CD4-positive, alpha-beta T cell treated with Interleukin-15 for 4 hours (primary cell): ENCODE measurements at regions not wholly inside any gene's neighbourhood (a gene's known extent, or its start where the extent isn't known, plus 50 kb on each side); places are given as distances from the start of the nearest gene placed in this dataset.
"Not testable (repeated sequence)": the region's sequence is repeated elsewhere in the genome, so short reads cannot be mapped to it uniquely, and the experiment has no call there.

ENCODE experiments used
- DNase-seq: peaks from one replicate; pipeline ENCODE4 v3.0.0-alpha.2; 2020; ENCODE audit warnings: low spot score

DNA sequence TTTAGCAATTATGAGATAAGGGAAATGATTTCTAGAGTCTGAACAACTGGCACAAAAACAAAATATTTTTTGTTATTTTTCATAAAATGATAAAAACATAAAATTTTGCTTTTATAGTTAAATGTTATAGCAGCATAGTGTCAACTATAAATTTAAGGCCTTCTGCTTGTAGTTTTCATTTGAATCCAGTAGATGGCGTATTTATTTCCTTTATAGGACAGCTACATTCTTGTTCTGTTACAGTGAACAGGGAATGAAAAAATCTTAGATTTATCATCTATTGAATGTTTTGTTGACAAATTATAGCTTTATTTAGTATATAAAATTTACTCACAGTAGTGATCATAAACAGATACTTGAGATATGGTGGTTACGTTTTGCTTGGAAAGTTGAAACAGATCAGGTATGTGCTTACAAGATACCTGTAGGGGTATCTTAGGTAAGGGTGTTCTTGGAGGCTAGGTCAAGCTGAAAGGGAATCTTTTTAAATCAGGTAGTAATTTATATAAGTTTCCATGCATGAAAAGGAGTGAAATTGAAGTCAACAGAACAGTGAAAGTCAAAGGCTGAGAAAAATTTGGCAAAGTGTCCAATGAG lies 239.3 kb upstream of the GRIN3A start:
- DNase-seq = peak; percentile 21

DNA sequence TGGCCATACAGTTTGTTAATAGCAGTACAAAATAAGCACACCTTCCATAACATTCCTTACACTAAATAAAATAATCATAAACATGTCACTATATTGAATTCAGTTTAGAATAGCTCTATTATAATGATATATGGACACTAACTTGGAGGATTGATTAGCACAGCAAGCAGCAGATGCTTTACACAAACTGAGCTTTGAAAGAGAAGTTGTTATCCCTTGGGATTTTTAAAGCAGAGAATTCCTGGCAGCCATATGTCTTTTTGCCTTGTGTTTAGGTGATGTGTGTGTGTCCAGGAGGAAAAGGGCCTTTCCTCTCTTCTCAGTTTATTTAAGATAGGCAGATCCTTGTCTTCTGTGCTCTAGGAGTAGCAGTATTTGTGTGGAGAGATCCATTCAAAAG lies 232.2 kb upstream of the GRIN3A start:
- DNase-seq = no peak

DNA sequence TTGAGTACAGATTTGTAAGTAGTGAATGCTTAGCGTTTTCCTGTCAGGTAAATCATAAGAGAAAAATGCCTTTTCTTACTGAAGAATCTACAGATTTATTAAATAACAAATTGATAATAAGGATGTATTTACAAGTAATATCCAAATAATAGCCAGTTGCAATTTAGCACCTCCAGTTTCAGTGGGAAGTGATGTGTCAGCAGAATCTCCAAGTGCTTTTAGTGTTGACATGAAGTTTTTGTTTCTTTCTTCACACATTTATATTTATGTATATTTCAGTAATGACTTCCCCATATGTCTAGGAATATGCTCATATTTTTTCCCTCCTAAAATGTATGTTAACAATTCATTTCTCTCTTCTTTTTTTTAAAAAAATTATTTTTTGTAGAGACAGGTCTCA lies 229.9 kb upstream of the GRIN3A start:
- DNase-seq = no peak

DNA sequence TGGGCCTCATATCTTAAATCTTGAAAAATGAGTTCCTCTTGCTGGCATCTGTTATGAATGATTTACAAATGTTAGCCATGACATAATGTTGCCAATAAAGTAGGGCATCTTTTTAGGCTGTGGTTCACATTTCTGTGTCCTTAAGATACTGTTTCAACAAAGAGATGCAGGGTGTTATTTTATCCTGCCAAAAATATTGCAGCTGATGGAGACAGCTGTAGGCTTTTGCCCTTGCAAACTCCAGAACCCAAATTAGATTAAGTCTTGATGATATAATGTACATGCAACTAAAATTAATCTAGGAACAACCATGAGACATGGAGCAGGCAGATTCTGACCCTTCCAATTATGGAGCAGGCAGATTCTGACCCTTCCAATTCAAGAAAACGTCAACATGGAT lies 228.2 kb upstream of the GRIN3A start:
- no peak for DNase-seq

DNA sequence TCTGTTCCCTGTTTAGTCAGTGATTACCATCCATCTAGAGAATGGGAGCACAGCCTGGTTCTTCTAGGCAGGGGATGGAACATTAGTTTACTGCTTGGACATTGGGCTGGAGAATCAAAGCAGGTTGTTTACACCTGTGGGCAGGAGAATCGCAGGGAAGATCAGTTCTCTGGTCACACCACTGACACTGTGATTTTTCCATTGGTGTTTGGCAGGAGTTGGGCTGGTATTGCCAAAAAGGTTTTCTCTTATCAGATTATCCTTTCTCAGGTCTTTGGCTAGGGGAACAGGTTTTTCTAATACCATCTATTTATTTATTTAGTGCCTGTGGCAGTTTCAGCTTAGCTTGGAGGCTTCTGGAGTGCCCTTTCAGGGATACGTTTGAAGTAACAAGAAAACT lies 219.3 kb upstream of the GRIN3A start:
- DNase-seq = no peak

DNA sequence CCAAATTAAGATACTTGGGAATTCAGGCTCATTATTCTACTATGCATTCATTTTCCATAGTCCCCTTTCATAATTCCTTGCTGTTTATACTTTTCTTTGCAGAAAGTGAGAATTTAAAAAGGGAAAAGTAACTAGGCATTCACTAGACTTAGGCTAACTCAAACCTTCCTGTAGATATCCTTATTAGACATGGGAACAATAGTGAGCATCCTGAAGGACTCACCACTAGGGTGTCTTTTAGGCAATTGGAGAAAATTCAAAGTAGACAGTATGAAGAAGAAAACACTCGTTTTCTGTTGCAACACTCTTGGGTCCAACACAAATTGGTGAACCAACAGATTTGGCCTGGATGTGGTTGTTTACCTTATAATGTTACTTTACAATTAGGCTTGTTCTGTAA lies 213.2 kb upstream of the GRIN3A start:
- no peak for DNase-seq

DNA sequence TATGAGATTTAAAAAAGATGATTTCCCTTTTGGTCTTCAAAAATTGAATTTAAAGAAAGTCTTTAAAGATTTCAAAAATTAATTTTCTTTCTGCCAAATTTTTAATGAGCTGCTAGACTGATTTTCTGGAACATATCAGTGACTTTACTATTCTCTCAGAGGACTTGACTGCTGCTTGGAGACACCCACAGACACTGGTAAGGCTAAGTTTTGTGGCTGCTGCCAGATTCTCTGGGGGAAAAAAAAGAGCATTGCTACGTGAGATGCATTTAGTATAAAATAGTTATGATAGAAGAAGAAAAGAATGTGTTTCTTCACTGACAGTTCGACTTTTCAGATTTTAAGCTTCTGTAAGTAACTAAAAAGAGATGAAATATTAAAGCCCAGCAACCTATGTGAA lies 193.3 kb upstream of the GRIN3A start:
- DNase-seq = no peak

DNA sequence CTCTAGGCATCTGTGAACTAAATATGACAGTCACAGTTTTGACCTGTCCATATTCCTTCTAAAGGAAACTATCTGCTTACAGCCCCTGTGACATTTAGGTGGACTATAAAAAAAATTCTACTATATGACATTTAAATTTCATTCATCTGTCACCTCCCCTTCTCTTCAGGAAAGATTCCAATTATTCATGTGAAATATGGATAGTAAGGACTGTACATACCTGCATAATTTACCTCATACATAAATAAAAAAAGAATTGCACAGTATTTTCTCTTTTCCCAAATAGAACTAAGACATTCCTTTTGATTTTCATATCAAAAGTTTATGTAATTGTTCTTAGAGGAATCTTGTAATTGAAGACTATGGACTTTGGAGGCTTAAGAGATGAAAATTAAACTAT lies 192.3 kb upstream of the GRIN3A start:
- DNase-seq = no peak

DNA sequence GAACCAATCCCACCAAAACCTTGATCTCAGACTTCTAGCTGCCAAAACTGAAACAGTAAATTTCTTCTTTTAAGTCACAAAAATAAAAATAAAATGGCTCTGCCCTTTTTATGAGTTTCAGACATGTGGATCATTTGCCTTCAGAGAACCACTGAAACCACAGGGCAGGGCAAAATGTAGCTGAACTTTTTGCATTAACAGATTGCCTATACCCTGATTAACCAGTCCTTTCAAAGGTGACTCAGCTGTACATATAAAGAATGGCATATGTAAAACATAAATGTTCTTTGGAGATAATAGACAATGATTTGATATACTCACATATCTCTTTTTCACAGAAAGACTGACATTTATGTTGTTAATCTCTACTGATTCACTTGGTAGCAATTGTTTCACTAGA lies 187.1 kb upstream of the GRIN3A start:
- no peak for DNase-seq

DNA sequence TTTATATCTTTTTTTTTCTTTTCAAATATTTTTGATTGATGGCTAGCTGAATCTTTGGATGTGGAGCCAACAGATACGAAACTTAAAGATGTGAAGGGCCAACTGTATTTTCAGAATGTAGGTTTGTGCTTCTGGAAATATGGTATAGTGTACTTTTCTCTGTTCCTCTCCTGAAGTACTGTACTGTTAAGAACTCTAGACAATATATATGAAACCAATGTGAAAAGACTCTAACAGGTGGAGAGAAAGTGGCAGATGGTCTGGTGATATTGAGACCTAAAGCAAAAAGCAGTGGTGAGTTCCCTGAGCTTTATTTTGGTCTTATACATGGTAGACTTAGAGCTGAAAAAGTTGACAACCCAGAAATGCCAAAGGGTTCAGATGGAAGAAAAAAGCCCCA lies 185.0 kb upstream of the GRIN3A start:
- DNase-seq = no peak

DNA sequence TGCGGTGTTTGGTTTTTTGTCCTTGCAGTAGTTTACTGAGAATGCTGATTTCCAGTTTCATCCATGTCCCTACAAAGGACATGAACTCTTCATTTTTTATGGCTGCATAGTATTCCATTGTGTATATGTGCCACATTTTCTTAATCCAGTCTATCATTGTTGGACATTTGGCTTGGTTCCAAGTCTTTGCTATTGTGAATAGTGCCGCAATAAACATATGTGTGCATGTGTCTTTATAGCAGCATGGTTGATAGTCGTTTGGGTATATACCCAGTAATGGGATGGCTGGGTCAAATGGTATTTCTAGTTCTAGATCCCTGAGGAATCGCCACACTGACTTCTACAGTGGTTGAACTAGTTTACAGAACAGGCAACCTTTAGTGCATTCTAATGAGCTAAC lies 178.5 kb upstream of the GRIN3A start:
- DNase-seq = not testable (repeated sequence)

DNA sequence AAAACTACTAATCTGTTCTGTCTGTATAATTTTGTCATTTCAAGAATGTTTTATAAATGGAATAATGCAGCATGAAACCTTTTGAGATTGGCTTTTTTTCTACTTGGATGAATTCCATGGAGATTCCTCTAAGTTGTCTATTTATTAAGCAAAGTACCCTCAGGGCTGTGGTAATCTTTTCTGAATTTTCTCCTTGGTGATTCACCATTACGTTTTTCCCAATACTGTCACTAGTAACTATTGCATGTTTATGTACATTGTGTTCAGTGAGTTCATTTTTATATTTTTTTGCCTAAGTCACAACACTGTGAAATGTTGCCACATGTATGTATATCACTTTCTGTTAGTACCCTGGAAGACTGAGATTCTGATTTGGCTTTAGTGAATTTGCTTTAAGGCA lies 177.0 kb upstream of the GRIN3A start:
- DNase-seq = no peak

DNA sequence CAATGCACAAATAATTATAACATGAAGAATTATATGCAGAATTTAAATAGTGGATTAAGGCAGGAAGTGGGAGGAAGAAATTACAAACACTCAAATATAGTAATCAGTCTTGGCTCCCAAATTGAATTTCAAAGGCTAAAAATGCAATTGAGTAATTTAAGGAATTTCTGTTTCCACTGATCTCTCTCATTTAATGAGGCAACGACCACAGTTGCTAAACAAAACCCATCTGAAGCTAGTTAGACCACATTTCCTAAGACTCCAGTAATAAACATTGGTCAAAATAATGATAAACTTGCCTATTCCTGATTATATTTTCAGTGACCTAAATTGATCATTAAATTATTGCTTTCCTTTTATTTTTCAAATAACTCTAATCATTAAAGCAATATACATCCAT lies 174.3 kb upstream of the GRIN3A start:
- DNase-seq = no peak

DNA sequence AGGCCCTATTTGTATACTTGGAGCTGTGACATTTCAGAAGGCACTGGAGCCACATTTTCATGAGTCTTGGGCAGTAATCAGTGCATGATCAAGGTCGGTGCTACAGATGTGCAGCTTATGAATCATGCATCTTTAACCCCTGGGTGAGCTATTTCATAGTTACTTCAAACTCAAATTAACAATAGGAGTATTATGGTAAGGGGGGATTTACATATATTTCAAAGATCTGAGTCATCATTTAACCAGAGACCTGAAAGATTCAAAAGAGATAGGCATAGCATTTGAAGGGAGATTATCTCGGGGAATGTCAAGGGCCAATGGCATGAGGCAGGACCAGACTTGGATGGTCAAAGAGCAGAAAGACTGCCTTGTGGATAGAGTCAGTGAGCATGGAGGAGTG lies 169.0 kb upstream of the GRIN3A start:
- DNase-seq = no peak

DNA sequence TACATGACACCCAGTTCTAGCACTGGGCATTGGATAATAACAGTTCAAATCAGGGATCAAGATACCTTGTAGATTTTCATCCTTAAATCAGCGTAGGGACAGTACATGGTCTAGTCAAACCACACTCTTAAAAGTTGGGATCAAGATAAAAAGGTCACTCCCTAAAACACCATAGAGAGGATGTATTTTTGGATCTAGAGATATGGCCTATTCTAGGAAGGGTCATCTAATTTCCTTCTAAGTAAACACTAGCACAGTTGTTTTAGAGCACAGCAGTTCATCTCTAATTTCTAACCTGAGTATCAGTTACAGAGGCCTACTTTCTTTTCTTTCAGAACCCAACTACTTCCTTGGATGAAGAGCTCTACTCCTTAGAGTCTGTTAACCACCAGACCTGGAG lies 166.4 kb upstream of the GRIN3A start:
- DNase-seq = no peak

DNA sequence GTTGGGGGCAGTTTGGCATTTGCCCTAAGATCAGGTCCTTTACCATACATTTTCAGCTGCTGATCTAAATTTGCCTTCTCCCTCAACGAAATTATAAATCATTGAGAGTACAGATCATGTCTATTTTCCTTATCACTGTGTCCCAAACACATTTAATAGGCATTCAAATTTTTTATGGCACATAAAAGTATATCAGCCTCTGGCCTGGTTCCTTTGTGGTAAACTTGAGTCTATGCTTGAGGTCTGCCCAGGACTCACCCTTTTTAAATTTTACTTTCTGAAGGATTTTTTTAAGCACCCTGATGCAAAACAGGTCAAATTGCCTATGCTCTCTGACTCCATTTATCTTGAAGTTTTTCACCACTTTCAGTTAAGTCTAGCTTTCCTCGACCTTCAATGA lies 163.6 kb upstream of the GRIN3A start:
- DNase-seq = no peak

DNA sequence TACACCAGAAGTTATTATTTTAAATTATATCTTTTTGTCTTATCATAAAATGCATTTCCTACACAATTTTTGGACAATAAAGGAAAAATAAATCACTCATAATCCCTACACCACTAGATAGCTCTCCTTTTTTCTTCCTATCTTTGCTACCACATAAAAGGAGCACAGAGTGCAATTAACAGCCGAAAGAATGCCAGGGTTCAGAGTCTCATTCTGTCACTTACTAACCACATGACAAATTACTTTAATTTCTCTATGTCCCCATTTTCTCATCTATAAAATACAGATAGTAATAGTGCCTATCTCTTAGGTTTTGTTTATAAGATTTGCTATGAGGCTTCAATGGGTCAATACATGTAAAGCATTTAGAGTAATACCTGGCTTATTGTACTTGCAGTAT lies 158.7 kb upstream of the GRIN3A start:
- no peak for DNase-seq

DNA sequence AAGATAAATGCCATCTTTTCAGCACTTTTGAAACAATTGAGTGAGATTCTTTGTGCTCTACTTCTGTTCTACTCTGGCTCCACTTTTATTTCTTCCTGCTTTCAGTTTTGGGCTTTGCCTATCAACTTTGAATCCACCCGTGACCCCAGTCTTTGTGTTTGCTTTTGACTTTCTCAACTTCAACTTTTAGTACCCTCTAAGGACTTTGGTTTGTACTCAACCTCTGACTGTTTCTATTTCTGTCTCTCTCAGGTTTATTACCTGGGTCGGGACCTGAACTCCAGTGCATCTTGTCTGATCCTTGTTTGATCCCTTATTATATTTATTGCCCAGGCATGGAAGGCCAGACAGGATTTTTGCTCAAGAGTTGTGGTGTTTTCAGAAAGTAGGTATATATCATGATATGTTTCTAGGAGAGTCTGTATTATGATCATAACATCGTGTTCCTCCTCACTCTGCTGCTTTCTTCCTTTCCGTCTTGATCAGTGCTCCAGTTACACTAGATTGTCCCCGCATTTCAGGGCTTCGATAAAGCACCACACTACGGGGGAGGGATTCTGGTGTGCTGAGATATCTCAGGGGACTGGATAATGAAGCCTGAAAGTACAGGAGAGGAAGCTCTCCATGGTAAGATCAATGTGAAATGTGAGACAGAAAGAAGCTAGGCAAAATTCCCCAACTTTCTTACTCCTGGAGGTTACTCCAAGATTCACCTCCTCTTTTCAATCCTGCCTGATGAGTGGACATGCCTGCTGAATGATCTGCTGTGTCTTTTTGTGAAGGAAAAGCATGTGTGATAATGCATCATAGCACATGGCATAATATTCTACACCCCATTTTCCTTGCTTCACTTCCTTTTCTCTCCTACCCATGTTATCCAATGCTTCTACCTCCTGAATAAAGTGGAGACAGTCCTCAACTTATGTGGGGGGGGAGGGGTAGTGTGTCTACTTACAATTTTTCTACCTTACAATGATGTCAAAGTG lies 155.5 kb upstream of the GRIN3A start:
- DNase-seq = no peak

DNA sequence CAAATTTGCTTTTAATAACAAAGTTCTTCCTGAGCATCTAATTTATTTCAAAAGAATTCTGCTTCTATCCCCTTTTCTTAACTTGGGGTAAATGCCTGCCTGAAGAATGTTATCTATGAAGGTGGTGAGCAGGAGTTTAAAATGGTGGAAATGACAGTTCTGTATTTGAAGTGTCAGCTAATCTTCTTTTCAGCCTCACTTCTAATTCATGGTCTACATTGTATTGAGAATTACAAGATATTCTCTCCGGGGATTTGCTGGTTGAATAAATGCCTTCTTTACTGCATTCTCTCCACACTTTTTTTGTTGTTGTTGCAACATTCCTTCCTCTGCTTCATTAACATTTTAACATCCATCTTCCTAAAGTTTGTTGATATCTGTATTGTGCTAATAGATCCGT lies 143.1 kb upstream of the GRIN3A start:
- no peak for DNase-seq

DNA sequence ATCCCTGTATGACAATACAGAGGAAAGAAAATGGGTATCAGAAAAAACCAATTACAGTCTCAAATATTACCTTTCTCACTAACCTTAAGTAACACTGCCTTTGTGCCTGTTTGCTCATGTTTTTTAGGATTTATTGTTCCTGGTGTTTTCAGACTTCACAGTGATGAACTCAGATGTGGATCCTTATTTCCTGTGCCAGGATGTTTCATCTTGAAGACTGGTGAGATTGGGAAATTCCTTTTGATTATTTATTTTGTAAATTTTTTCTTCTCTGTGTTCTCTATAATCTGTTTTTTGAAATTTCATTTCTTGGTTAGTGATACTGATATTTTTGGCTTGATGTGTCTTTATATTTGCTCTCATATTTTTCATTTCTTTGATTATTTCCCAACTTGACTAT lies 142.4 kb upstream of the GRIN3A start:
- DNase-seq = no peak

DNA sequence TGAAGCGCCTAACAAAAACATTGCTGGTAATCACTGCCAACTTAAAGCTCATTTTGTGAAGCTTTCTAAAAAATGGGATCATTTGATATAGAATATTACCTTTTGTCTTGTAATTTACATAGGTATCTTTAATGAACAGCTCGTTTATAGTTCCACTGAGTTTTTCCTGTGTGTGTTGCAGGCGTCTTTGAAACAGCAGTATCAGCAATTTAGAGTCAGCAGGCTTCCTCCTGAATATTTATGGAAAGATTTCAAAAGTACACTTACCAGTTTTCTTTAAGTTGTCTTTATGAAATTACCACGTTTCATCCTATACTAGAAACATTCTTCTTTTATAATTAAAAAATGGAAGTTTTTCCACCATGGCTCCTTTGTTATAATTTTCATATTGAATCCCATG lies 140.3 kb upstream of the GRIN3A start:
- DNase-seq = no peak

DNA sequence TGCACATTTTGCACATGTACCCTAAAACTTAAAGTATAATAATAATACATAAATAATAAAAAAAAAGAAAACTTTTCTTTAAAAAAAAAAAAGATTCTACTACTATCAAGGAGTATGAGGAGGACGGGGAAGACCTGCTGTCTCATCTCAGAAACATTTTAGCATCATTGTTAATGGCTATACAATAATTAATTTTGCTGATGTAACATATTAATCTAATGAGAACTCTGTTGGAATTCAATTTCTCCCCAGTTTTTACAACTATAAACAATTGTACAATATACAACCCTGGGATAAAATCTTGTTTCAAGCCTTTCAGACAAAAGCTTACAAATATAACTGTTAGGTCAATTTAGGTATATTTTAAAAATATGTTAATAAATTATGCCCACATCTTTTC lies 139.0 kb upstream of the GRIN3A start:
- no peak for DNase-seq

DNA sequence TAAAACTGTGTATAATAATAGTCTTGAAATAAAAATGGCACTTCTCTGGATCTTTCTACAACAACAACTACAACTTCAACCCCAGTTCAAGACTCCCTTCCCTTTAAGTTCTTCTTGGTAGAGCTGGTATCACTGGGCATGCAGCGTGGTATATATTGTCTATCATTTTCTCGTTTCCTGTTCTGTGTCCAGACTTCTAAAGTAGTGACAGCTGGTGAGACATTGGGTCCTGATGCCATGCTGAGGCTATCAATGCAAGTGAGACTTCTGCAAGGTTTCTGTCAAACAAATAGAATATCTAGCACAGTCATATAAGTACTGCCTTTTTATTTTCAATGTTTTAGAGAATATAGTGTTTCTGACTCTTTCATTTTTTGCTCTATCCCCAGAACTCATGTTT lies 123.0 kb upstream of the GRIN3A start:
- no peak for DNase-seq

DNA sequence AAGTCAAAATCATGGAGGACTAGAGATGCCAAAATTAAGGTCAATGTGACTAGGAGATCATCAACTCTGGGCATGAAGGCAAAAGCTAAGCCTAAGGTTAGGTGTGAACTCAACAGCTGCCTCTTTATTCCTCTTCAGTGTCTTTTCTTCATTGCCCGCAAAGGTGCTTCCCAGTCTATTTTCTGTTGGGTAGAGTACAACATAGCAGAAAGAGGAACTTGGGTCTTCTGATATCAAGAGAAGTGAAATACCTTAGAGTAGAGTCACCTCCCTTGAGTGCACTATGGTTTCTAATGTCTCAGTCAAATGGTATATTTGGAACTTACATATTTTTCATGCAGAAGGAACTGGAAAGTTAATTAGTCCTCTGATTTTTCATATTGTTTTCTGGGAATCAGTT lies 122.5 kb upstream of the GRIN3A start:
- DNase-seq = no peak
